ENCODE measurements at regions not wholly inside any gene's neighbourhood (a gene's known extent, or its start where the extent isn't known, plus 50 kb on each side); places are given as distances from the start of the nearest gene placed in this dataset.
"Not testable (repeated sequence)": the region's sequence is repeated elsewhere in the genome, so short reads cannot be mapped to it uniquely, and the experiment has no call there.

GRCh38 chr10:43842496-43842895 lies 193.8 kb upstream of the ZNF32 start:
- no peak overlapping the region for H3K4me3 ChIP-seq (ENCODE audit: low read depth, low read length)
- no peaks in the 10 kb centered on the region for H3K9me3 ChIP-seq (ENCODE audit: control insufficient read depth, insufficient read depth, low read length)
- H3K27me3 ChIP-seq (ENCODE audit: control insufficient read depth, insufficient read depth, low read length): no peaks in the 10 kb centered on the region
- no peak overlapping the region for H3K9ac ChIP-seq (ENCODE audit: low read depth, low read length)
- H3K4me1 ChIP-seq (ENCODE audit: control insufficient read depth, insufficient read depth, low read length): peaks cover 2% of the 10 kb centered on the region
- no peaks in the 10 kb centered on the region for H3K36me3 ChIP-seq (ENCODE audit: control insufficient read depth, insufficient read depth, low read length)

DNA sequence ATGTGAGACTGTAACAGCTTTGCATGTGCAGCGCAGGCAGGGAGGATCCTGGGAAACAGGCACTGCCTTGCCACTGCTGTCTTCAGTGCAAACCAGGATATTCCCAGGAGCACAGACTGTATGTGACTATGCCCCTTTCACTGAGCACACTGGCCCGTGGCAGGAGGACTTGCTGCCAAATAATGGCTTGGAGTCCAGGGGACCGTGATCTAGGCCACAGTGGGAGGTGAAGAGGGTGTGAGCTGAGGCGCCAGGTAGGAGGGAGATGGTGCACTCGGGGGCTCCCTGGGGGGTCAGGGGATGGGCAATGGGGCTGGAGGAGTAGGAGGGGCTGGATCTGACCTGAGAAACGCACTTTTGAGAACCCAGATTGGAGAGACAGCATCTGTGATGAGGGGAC lies 193.4 kb upstream of the ZNF32 start:
- Histone ChIP-seq H3K9me3 (ENCODE audit: control insufficient read depth, insufficient read depth, low read length) (no peaks in the 10 kb centered on the region), H3K36me3 (ENCODE audit: control insufficient read depth, insufficient read depth, low read length) (no peaks in the 10 kb centered on the region), H3K4me1 (ENCODE audit: control insufficient read depth, insufficient read depth, low read length) (peaks cover 2% of the 10 kb centered on the region), H3K9ac (ENCODE audit: low read depth, low read length) (no peak overlapping the region), H3K4me3 (ENCODE audit: low read depth, low read length) (no peak overlapping the region), H3K27me3 (ENCODE audit: control insufficient read depth, insufficient read depth, low read length) (no peaks in the 10 kb centered on the region)

GRCh38 chr10:43839973-43840372 lies 191.3 kb upstream of the ZNF32 start:
- Histone ChIP-seq H3K4me1 (ENCODE audit: control insufficient read depth, insufficient read depth, low read length) (peaks cover 2% of the 10 kb centered on the region), H3K9ac (ENCODE audit: low read depth, low read length) (no peak overlapping the region), H3K9me3 (ENCODE audit: control insufficient read depth, insufficient read depth, low read length) (no peaks in the 10 kb centered on the region), H3K4me3 (ENCODE audit: low read depth, low read length) (no peak overlapping the region), H3K27me3 (ENCODE audit: control insufficient read depth, insufficient read depth, low read length) (no peaks in the 10 kb centered on the region), H3K36me3 (ENCODE audit: control insufficient read depth, insufficient read depth, low read length) (no peaks in the 10 kb centered on the region)

- not testable (repeated sequence) for H3K9me3 ChIP-seq (ENCODE audit: control insufficient read depth, insufficient read depth, low read length); H3K9ac ChIP-seq (ENCODE audit: low read depth, low read length); H3K4me1 ChIP-seq (ENCODE audit: control insufficient read depth, insufficient read depth, low read length)
Observed at GRCh38 chr10:43834751-43835150, 186.1 kb upstream of the ZNF32 start.

GRCh38 chr10:43827853-43828252 lies 179.2 kb upstream of the ZNF32 start:
- H3K27me3 ChIP-seq (ENCODE audit: control insufficient read depth, insufficient read depth, low read length): no peaks in the 10 kb centered on the region
- no peaks in the 10 kb centered on the region for H3K4me1 ChIP-seq (ENCODE audit: control insufficient read depth, insufficient read depth, low read length)
- no peaks in the 10 kb centered on the region for H3K9me3 ChIP-seq (ENCODE audit: control insufficient read depth, insufficient read depth, low read length)
- H3K9ac ChIP-seq (ENCODE audit: low read depth, low read length): no peak overlapping the region
- no peak overlapping the region for H3K4me3 ChIP-seq (ENCODE audit: low read depth, low read length)
- H3K36me3 ChIP-seq (ENCODE audit: control insufficient read depth, insufficient read depth, low read length): no peaks in the 10 kb centered on the region

More at GRCh38 chr10:43834751-43835150, 186.1 kb upstream of the ZNF32 start:
- not testable (repeated sequence) for H3K4me3 ChIP-seq (ENCODE audit: low read depth, low read length); H3K27me3 ChIP-seq (ENCODE audit: control insufficient read depth, insufficient read depth, low read length); H3K36me3 ChIP-seq (ENCODE audit: control insufficient read depth, insufficient read depth, low read length)

- H3K36me3 ChIP-seq (ENCODE audit: control insufficient read depth, insufficient read depth, low read length): no peaks in the 10 kb centered on the region
Observed at GRCh38 chr10:43825984-43826383, 177.3 kb upstream of the ZNF32 start.

DNA sequence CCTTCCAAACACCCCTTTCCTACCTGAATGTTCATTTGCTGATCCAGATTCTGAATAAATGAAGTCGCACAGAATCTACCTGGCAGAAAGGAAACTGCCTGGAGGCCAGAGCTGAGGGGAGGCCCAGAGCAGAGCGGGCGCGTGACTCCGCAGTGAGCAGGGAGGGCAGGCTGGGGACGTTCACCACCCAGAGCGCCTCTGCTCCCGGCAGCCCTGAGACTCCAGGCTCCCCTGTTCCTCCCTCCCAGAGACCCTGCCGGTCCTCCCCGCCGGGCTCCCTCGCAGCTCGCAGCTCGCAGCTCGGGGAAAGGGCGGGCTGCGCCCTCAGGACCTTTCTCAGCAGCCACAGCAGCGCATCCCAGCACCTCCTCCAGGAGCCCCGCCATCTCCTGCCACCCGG lies 176.7 kb upstream of the ZNF32 start:
- Histone ChIP-seq H3K27me3 (ENCODE audit: control insufficient read depth, insufficient read depth, low read length) (no peaks in the 10 kb centered on the region), H3K36me3 (ENCODE audit: control insufficient read depth, insufficient read depth, low read length) (no peaks in the 10 kb centered on the region), H3K4me1 (ENCODE audit: control insufficient read depth, insufficient read depth, low read length) (no peaks in the 10 kb centered on the region), H3K9ac (ENCODE audit: low read depth, low read length) (no peak overlapping the region), H3K9me3 (ENCODE audit: control insufficient read depth, insufficient read depth, low read length) (no peaks in the 10 kb centered on the region), H3K4me3 (ENCODE audit: low read depth, low read length) (no peak overlapping the region)

More at GRCh38 chr10:43825984-43826383, 177.3 kb upstream of the ZNF32 start:
- Histone ChIP-seq H3K9ac (ENCODE audit: low read depth, low read length) (no peak overlapping the region), H3K9me3 (ENCODE audit: control insufficient read depth, insufficient read depth, low read length) (no peaks in the 10 kb centered on the region), H3K27me3 (ENCODE audit: control insufficient read depth, insufficient read depth, low read length) (no peaks in the 10 kb centered on the region), H3K4me3 (ENCODE audit: low read depth, low read length) (no peak overlapping the region), H3K4me1 (ENCODE audit: control insufficient read depth, insufficient read depth, low read length) (no peaks in the 10 kb centered on the region)

- Histone ChIP-seq H3K36me3 (ENCODE audit: control insufficient read depth, insufficient read depth, low read length) (no peaks in the 10 kb centered on the region), H3K9me3 (ENCODE audit: control insufficient read depth, insufficient read depth, low read length) (no peaks in the 10 kb centered on the region), H3K9ac (ENCODE audit: low read depth, low read length) (no peak overlapping the region), H3K4me3 (ENCODE audit: low read depth, low read length) (no peak overlapping the region), H3K27me3 (ENCODE audit: control insufficient read depth, insufficient read depth, low read length) (no peaks in the 10 kb centered on the region), H3K4me1 (ENCODE audit: control insufficient read depth, insufficient read depth, low read length) (no peaks in the 10 kb centered on the region)
Observed at GRCh38 chr10:43824934-43825333, 176.3 kb upstream of the ZNF32 start.

DNA sequence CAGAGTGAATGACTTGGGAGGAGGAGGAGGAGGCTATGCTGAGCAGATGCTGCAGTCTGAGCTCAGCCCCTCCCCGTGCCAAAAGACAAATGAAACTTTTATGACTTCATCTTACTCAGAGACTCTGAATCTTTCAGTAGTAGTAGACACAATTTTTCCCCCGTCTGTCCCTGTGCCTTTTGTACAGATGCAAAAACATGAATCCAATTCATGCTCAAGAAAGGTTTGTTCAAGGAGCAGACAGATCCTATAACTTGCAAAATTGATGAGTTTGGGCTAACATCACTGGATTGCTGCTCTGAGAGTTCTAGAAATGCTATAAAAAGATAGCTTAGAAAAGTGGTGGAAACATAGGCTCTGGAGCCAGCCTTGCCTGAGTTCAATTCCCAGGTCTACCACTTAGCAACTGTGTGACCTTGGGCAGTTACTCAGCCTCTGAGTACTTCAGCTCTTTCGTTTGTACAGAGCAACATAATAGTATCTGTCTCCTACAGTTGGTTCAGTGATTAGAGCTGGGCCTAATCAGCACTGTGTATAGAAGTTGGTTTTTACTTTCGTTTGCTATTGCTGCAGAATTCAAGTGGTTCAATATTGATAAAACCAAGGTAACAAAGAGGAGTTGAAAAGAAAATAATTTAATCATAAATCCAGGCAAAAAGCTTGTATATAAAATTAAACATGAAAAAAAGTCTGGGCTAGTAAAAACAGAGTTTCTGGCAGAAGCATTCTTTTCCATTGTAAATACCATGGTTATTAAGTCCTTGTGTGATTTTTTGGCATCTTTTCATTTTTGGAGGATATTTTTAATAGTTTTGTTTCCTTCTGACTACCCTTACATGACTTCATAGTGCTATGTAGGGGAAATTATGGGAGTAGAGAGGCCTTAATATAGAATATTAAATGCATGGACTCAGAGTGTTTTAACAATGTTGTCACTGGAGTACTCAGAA lies 174.2 kb upstream of the ZNF32 start:
- Histone ChIP-seq H3K9ac (ENCODE audit: low read depth, low read length) (no peak overlapping the region), H3K36me3 (ENCODE audit: control insufficient read depth, insufficient read depth, low read length) (no peaks in the 10 kb centered on the region), H3K9me3 (ENCODE audit: control insufficient read depth, insufficient read depth, low read length) (no peaks in the 10 kb centered on the region), H3K4me1 (ENCODE audit: control insufficient read depth, insufficient read depth, low read length) (no peaks in the 10 kb centered on the region), H3K4me3 (ENCODE audit: low read depth, low read length) (no peak overlapping the region), H3K27me3 (ENCODE audit: control insufficient read depth, insufficient read depth, low read length) (no peaks in the 10 kb centered on the region)

- Histone ChIP-seq H3K9ac (ENCODE audit: low read depth, low read length) (no peak overlapping the region), H3K36me3 (ENCODE audit: control insufficient read depth, insufficient read depth, low read length) (no peaks in the 10 kb centered on the region), H3K4me1 (ENCODE audit: control insufficient read depth, insufficient read depth, low read length) (no peaks in the 10 kb centered on the region), H3K4me3 (ENCODE audit: low read depth, low read length) (no peak overlapping the region), H3K9me3 (ENCODE audit: control insufficient read depth, insufficient read depth, low read length) (no peaks in the 10 kb centered on the region), H3K27me3 (ENCODE audit: control insufficient read depth, insufficient read depth, low read length) (no peaks in the 10 kb centered on the region)
Observed at GRCh38 chr10:43821103-43821502, 172.4 kb upstream of the ZNF32 start.

DNA sequence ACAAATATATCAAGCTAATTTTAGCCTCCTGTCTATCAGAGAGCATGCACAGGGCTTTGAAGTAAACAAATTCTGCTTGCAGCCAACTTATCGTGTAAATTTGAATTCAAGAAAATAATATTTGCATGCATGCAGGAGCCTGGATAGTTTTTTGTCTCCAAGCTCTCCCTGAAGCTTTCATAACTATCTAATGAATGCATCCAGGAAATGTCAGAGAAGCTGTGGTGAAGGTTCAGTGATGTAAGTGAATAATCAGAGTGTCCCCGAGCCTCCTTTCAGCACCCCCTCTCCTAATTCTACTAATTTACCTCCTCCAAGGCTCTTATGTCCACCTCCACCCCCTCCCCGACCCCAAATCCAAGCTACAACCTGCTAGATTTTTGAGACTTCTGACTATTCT lies 172.0 kb upstream of the ZNF32 start:
- H3K4me3 ChIP-seq (ENCODE audit: low read depth, low read length): no peak overlapping the region
- H3K4me1 ChIP-seq (ENCODE audit: control insufficient read depth, insufficient read depth, low read length): no peaks in the 10 kb centered on the region
- no peaks in the 10 kb centered on the region for H3K27me3 ChIP-seq (ENCODE audit: control insufficient read depth, insufficient read depth, low read length)
- H3K9me3 ChIP-seq (ENCODE audit: control insufficient read depth, insufficient read depth, low read length): no peaks in the 10 kb centered on the region
- H3K9ac ChIP-seq (ENCODE audit: low read depth, low read length): no peak overlapping the region
- no peaks in the 10 kb centered on the region for H3K36me3 ChIP-seq (ENCODE audit: control insufficient read depth, insufficient read depth, low read length)

DNA sequence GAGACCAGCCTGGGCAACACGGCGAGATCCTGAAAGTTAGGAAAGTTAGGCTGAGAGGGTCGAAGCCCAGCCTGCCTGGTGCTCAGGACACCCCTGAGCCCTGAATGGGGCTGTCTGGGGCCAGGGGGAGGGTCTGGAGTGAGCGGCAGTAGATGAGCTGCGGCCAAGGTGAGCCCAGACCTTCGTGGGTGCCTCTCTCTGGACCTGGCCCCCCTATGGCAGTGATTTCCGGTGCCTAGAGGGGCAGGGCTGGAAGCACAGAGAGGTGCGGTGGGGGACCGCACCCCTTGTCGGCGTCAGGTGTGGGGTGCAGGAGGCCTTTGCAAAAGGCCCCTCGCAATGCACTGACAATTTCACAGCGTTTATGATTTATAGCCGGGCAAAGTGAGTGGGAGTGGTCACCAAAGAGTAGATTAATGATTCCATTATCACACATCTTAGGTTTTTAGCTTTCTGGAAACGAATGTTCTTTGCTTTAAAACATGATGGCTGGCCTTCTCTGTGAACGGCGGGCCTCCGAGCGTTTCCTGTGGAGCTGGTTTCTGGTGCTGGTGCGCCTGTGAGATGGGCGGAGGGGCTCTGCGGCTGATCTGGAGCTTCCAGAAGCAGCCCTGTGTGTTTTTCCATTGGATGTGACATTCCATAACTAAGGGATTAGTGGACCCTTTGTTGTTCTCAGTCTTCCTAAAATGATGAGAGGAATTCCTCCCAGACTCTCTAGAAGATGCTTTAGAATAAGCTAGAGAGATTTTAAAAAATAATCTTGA lies 171.0 kb upstream of the ZNF32 start:
- Histone ChIP-seq H3K27me3 (ENCODE audit: control insufficient read depth, insufficient read depth, low read length) (no peaks in the 10 kb centered on the region), H3K9ac (ENCODE audit: low read depth, low read length) (no peak overlapping the region), H3K9me3 (ENCODE audit: control insufficient read depth, insufficient read depth, low read length) (no peaks in the 10 kb centered on the region), H3K36me3 (ENCODE audit: control insufficient read depth, insufficient read depth, low read length) (no peaks in the 10 kb centered on the region), H3K4me1 (ENCODE audit: control insufficient read depth, insufficient read depth, low read length) (no peaks in the 10 kb centered on the region), H3K4me3 (ENCODE audit: low read depth, low read length) (no peak overlapping the region)

Measured in iPS-15b (cell line).